Right atrium auricular region (tissue), 2 donors: ENCODE measurements at regions not wholly inside any gene's neighbourhood (a gene's known extent, or its start where the extent isn't known, plus 50 kb on each side); places are given as distances from the start of the nearest gene placed in this dataset.

Experiments used
- DNase-seq: peaks from one replicate; pipeline ENCODE4 v3.0.0-alpha.2; 2019; ENCODE audit warnings: low spot score
- H3K27ac ChIP-seq, 2 donors: fragments of 200-600 bp; sonication (generic); 1 replicate in 1 of 2; 2 replicates in 1 of 2; pipeline ENCODE4 v1.5.1; 2016 to 2019
- H3K27me3 ChIP-seq, 2 donors: fragments of 200-600 bp; sonication (generic); one replicate each; pipeline versions ENCODE4 v1.5.1 to v1.6.0; 2017 to 2019
- H3K36me3 ChIP-seq: fragments of 200-600 bp; sonication (generic); one replicate; pipeline ENCODE4 v1.5.1; 2016
- H3K4me1 ChIP-seq, 2 donors: fragments of 200-600 bp; sonication (generic); one replicate each; pipeline versions ENCODE4 v1.5.1 to v1.6.0; 2017 to 2019
- H3K4me3 ChIP-seq, 2 donors: fragments of 200-600 bp; sonication (generic); 1 replicate in 1 of 2; 2 replicates in 1 of 2; pipeline ENCODE4 v1.5.1; 2017 to 2019; ENCODE audit warnings: mild to moderate bottlenecking in 1 of 2, moderate library complexity in 1 of 2
- H3K9me3 ChIP-seq, 2 donors: fragments of 200-600 bp; sonication (generic); one replicate each; pipeline ENCODE4 v1.5.1; 2019
- TF ChIP-seq, protein P1 (sequence below), 2 donors: fragments of 200-600 bp; sonication (generic); IDR thresholded peaks; one replicate each; pipeline ENCODE4 v1.5.1; 2019; ENCODE audit warnings: antibody characterized with exemption in 2 of 2

DNA sequence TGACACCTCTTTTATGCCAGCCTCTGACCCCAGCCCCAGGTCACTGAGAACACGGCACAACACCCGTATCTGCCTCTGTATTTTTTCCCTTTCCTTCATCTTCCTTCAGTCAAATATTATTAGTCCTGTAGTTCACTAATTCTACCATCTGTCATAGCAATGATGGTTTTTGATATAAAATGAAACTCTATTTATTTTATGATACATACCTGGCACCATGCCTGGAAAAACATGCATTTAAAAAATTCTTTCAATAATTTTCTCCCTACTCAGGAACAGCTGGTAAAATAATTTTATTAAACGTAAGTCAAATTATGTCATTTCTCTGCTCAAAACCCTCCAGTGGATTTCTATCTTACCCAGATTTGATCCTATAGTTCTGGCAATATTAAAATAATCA lies 224.7 kb downstream of the CDH7 start:
- TF ChIP-seq, protein P1, sequence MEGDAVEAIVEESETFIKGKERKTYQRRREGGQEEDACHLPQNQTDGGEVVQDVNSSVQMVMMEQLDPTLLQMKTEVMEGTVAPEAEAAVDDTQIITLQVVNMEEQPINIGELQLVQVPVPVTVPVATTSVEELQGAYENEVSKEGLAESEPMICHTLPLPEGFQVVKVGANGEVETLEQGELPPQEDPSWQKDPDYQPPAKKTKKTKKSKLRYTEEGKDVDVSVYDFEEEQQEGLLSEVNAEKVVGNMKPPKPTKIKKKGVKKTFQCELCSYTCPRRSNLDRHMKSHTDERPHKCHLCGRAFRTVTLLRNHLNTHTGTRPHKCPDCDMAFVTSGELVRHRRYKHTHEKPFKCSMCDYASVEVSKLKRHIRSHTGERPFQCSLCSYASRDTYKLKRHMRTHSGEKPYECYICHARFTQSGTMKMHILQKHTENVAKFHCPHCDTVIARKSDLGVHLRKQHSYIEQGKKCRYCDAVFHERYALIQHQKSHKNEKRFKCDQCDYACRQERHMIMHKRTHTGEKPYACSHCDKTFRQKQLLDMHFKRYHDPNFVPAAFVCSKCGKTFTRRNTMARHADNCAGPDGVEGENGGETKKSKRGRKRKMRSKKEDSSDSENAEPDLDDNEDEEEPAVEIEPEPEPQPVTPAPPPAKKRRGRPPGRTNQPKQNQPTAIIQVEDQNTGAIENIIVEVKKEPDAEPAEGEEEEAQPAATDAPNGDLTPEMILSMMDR (IDR thresholded peaks at IDR 0.05): no peak
- DNase-seq: no peak

DNA sequence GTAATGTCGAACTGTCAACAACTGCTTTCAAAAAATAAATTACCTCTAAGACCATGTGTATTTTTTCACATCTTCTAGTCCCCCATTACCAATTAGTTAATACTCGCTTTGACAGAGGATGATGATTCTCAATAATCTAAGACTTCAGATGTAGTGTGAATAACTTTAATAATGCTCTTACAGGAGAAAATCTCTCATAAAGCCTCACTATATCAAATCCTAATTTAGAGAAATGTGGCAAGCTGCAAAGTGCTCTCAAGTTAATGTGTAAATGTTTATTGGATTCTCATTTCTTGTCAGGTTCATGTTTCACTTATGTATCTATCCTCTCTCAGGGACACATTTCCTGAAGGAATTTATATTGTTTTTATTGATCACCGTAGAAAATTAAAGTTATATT lies 223.9 kb downstream of the CDH7 start:
- Histone ChIP-seq H3K36me3 (no peaks in the 10 kb centered on the region), H3K4me3 (no peak overlapping the region), H3K4me1 (no peaks in the 10 kb centered on the region), H3K27ac (no peak overlapping the region), H3K27me3 (no peaks in the 10 kb centered on the region), H3K9me3 (no peaks in the 10 kb centered on the region)
- TF ChIP-seq, protein P1 (IDR thresholded peaks at IDR 0.05): no peak
- DNase-seq: no peak

More for the DNA sequence above, 224.7 kb downstream of the CDH7 start:
- H3K9me3 ChIP-seq: no peaks in the 10 kb centered on the region
- H3K4me1 ChIP-seq: no peaks in the 10 kb centered on the region
- H3K27ac ChIP-seq: no peak overlapping the region
- H3K27me3 ChIP-seq: no peaks in the 10 kb centered on the region
- no peak overlapping the region for H3K4me3 ChIP-seq
- H3K36me3 ChIP-seq: no peaks in the 10 kb centered on the region

DNA sequence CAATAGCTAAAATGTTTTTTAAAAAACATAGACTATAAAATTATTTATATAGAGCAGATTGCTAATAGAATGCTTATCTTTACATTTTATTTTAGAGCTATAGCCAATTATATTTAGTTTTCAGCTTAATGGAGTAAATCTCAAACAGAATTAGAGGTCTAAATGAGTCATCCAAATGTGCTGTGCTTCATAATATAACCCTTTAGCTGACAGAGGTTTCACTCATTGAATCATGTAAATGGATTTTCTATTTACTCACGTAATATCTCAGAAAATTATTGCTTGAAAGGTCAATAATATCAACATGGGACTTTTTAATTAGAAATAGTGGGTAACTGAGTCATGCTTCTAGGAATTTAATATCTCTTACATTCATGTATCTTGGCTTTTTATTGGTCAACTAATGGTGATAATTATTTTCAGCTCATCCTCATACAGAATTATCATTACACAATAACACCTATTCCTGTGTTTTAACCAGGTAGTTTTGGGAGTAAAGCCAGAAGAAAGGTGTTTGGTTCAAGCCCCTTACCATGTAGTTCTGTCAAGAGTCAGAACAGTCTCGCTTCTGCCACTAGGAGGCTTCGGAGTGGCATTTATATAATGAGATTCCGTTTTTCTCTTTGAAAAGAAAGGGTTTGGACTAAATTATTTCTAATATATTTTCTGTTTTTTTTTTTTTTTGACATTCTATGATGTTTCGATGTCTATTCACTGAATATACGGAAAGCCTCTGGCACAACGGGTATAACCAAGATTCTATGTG lies 217.6 kb downstream of the CDH7 start:
- H3K4me3 ChIP-seq: no peak overlapping the region
- H3K27me3 ChIP-seq: no peaks in the 10 kb centered on the region
- DNase-seq: no peak
- TF ChIP-seq, protein P1 (IDR thresholded peaks at IDR 0.05): no peak
- H3K36me3 ChIP-seq: no peaks in the 10 kb centered on the region
- no peaks in the 10 kb centered on the region for H3K9me3 ChIP-seq
- H3K27ac ChIP-seq: no peak overlapping the region
- H3K4me1 ChIP-seq: no peaks in the 10 kb centered on the region

DNA sequence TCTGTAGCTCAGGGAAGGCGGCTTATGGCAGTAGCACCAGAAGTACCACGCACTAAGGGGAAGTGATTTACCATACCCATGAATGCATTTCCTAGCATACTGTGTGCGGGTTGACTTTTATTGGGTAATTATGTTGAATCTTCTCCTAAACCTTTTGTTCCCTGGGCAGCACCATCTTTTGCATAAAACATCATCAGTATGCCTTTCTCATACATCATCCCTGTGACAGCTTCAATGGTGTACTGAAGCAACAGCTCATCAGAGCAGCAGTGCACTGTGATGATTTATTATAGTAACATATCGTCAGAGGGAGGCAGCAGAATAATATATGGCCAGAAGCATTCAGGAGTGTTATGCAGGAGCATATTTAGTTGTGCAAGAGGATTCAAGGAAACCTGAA lies 204.9 kb downstream of the CDH7 start:
- no peak overlapping the region for H3K27ac ChIP-seq
- H3K27me3 ChIP-seq: no peaks in the 10 kb centered on the region
- no peaks in the 10 kb centered on the region for H3K9me3 ChIP-seq
- no peak overlapping the region for H3K4me3 ChIP-seq
- no peaks in the 10 kb centered on the region for H3K4me1 ChIP-seq
- DNase-seq: no peak
- H3K36me3 ChIP-seq: no peaks in the 10 kb centered on the region
- TF ChIP-seq, protein P1 (IDR thresholded peaks at IDR 0.05): no peak

DNA sequence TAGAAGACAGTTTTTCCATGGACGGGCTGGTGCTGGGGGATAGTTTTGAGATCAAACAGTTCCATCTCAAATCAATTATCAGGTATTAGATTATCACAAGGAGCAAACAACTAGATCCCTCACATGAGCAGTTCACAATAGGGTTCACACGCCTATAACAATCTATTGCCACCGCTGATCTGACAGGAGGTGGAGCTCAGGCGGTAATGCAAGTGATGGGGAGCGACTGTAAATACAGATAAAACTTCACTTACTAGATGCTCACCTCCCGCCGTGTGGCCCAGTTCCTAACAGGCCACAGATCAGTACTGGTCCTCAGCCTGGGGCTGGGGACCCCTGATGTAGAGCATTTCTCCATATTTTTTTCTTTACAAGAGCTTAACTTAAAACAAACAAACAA lies 203.6 kb downstream of the CDH7 start:
- no peaks in the 10 kb centered on the region for H3K9me3 ChIP-seq
- no peak for DNase-seq
- no peaks in the 10 kb centered on the region for H3K27me3 ChIP-seq
- TF ChIP-seq, protein P1 (IDR thresholded peaks at IDR 0.05): no peak
- H3K4me3 ChIP-seq: no peak overlapping the region
- no peak overlapping the region for H3K27ac ChIP-seq
- no peaks in the 10 kb centered on the region for H3K36me3 ChIP-seq
- no peaks in the 10 kb centered on the region for H3K4me1 ChIP-seq

DNA sequence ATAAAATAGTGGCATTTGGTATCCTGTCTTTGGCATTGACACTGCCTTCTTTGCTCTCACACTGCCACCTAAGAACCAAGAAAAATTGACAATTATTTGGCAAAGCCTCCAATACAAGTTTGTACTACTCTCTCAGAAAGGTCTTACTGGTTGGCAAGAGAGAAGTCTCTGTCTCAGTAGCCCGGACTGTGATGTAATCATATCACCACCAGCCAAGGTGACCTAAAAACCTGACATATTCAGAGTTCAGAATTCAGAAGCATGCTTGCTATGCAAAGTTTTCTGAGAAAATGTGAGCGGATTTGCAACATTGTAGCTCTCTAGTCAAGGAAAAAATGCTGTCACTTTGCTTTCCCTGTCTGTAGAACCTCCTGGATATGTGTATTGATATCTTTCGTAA lies 196.0 kb downstream of the CDH7 start:
- H3K27me3 ChIP-seq: no peaks in the 10 kb centered on the region
- TF ChIP-seq, protein P1 (IDR thresholded peaks at IDR 0.05): no peak

More for the DNA sequence above, 196.0 kb downstream of the CDH7 start:
- no peaks in the 10 kb centered on the region for H3K9me3 ChIP-seq
- DNase-seq: no peak
- no peaks in the 10 kb centered on the region for H3K4me1 ChIP-seq
- no peak overlapping the region for H3K27ac ChIP-seq
- H3K4me3 ChIP-seq: no peak overlapping the region
- H3K36me3 ChIP-seq: no peaks in the 10 kb centered on the region
